K562 (cell line): ENCODE measurements at regions not wholly inside any gene's neighbourhood (a gene's known extent, or its start where the extent isn't known, plus 50 kb on each side); places are given as distances from the start of the nearest gene placed in this dataset.

Experiments used
- ARHGAP35 ChIP-seq: fragments of 450-650 bp; IDR thresholded peaks from 2 replicates; pipeline ENCODE4 v1.6.1; 2018; ENCODE audit not compliant: partially characterized antibody
- ELF2 ChIP-seq: fragments of 250-450 bp; sonication (Bioruptor Pico); IDR thresholded peaks from 2 replicates; pipeline ENCODE4 v1.5.0; 2021; ENCODE audit warnings: mild to moderate bottlenecking
- GTF2F1 ChIP-seq: IDR thresholded peaks from 2 replicates; pipeline ENCODE4 v1.6.1; 2011; ENCODE audit warnings: low read depth, low read length, improper control_type of control experiment
- LEF1 ChIP-seq: fragments of 450-650 bp; IDR thresholded peaks from 2 replicates; pipeline ENCODE4 v1.6.1; 2016; ENCODE audit warnings: mild to moderate bottlenecking
- NFE2 ChIP-seq: IDR thresholded peaks from 2 replicates; pipeline ENCODE4 v1.6.1; 2014; ENCODE audit warnings: antibody characterized with exemption, low read depth
- NUFIP1 ChIP-seq: fragments of 450-650 bp; IDR thresholded peaks from 2 replicates; pipeline ENCODE4 v1.6.1; 2018; ENCODE audit not compliant: partially characterized antibody
- SAFB ChIP-seq: fragments of 200-400 bp; formaldehyde crosslinking; IDR thresholded peaks from 2 replicates; pipeline ENCODE4 v1.6.1; 2017; ENCODE audit warnings: low read depth, low read length, borderline replicate concordance
- SMC3 ChIP-seq: conservative IDR thresholded peaks from 2 replicates; pipeline ENCODE4 v1.6.1; 2011; ENCODE audit warnings: low read depth, low read length, improper control_type of control experiment; ENCODE audit not compliant: insufficient read depth
- SP1 ChIP-seq: sonication (generic); formaldehyde crosslinking; IDR thresholded peaks from 2 replicates; pipeline ENCODE4 v1.8.1; 2022; ENCODE audit warnings: mild to moderate bottlenecking, missing genetic modification reagents
- TAF1 ChIP-seq: IDR thresholded peaks from 2 replicates; pipeline ENCODE4 v1.6.1; 2011; ENCODE audit warnings: mild to moderate bottlenecking, low read length, moderate library complexity; ENCODE audit not compliant: insufficient read depth, control insufficient read depth, severe bottlenecking; ENCODE audit errors: extremely low read depth
- THAP12 ChIP-seq: fragments of 250-450 bp; sonication (Bioruptor Pico); IDR thresholded peaks from 2 replicates; pipeline ENCODE4 v1.9.0; 2021; ENCODE audit warnings: mild to moderate bottlenecking, inconsistent platforms
- ZBTB2 ChIP-seq: fragments of 450-650 bp; IDR thresholded peaks from 2 replicates; pipeline ENCODE4 v1.6.1; 2016; ENCODE audit warnings: antibody characterized with exemption
- ZFX ChIP-seq: sonication (generic); formaldehyde crosslinking; IDR thresholded peaks from 2 replicates; pipeline ENCODE4 v1.8.0; 2022; ENCODE audit warnings: mild to moderate bottlenecking, missing genetic modification reagents, moderate library complexity
- ZNF197 ChIP-seq: fragments of 200-800 bp; sonication (Bioruptor generic); IDR thresholded peaks from 2 replicates; pipeline ENCODE4 v1.6.1; 2016; ENCODE audit warnings: low read depth, missing genetic modification characterization, missing compliant biosample characterization
- ZNF561 ChIP-seq: fragments of 450-650 bp; formaldehyde crosslinking; conservative IDR thresholded peaks from 2 replicates; pipeline ENCODE4 v1.4.0; 2020; ENCODE audit warnings: mild to moderate bottlenecking, moderate library complexity
- ZNF75A ChIP-seq: fragments of 450-650 bp; formaldehyde crosslinking; IDR thresholded peaks from 2 replicates; pipeline ENCODE4 v1.4.0; 2020; ENCODE audit warnings: mild to moderate bottlenecking
- TF ChIP-seq, protein P1 (sequence below): fragments of 250-450 bp; sonication (Bioruptor Pico); IDR thresholded peaks from 2 replicates; pipeline ENCODE4 v1.4.0; 2020; ENCODE audit warnings: mild to moderate bottlenecking, moderate library complexity
- TF ChIP-seq, protein P2 (sequence below): sonication (generic); formaldehyde crosslinking; IDR thresholded peaks from 2 replicates; pipeline ENCODE4 v1.8.1; 2022; ENCODE audit warnings: missing genetic modification reagents

DNA sequence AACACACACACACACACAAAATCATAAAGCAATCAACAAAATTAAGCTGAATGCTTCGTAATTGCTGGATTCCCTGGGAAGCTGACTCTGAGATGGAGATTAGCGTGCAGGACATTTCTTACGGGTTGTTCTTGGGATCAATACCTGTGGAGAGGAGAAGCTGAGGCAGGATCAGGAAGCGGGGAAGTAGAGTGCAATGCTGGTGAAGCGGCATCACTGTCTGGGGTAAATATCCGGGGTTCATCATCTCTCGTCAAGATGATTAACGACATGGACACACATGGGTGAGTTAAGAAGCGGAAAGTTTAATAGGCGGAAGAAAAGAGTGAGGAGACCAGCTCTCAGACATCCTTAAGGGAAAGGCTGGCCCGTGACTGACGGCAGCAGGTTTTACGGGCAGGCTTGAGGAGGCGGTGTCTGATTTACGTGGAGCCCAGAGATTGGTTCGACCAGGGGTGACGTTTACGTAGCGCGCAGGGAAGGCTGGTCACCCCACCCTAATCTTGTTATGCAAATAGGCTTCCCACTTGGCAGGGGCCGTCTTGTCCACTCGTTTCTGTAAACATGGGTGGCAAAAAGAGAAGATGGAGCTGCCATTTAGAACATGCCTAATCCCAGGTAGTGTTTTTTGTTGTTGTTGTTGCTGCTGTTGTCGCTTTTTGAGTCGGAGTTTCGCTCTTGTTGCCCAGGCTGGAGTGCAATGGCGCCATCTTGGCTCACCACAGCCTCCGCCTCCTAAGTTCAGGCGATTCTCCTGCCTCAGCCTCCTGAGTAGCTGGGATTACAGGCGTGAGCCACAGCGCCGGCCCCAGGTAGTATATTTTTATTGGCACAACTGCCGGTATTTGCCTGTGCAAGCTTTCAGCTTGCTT, 135.6 kb upstream of the KCNJ15 start (continued):
- TF ChIP-seq ELF2 (CRISPR knock-in tag) (peak; percentile 69), NUFIP1 (no peak), ZNF197 (CRISPR knock-in tag) (no peak), ZBTB2 (peak; percentile 20; the same call in 1 of the 2 replicates), SAFB (0 out of 2 replicates have a peak, but pooled peaks have one; percentile 21), THAP12 (peak; percentile 73; the same call in 1 of the 2 replicates), SP1 (peak; percentile 72; the same call in 1 of the 2 replicates), ARHGAP35 (no peak), TAF1 (peak; percentile 93), ZFX (CRISPR knock-in tag) (peak; percentile 12), LEF1 (peak; percentile 73), GTF2F1 (peak; percentile 88; the same call in 1 of the 2 replicates), NFE2 (no peak), SMC3 (no peak), ZNF75A (no peak), ZNF561 (CRISPR knock-in tag) (no peak)
- TF ChIP-seq, protein P1, sequence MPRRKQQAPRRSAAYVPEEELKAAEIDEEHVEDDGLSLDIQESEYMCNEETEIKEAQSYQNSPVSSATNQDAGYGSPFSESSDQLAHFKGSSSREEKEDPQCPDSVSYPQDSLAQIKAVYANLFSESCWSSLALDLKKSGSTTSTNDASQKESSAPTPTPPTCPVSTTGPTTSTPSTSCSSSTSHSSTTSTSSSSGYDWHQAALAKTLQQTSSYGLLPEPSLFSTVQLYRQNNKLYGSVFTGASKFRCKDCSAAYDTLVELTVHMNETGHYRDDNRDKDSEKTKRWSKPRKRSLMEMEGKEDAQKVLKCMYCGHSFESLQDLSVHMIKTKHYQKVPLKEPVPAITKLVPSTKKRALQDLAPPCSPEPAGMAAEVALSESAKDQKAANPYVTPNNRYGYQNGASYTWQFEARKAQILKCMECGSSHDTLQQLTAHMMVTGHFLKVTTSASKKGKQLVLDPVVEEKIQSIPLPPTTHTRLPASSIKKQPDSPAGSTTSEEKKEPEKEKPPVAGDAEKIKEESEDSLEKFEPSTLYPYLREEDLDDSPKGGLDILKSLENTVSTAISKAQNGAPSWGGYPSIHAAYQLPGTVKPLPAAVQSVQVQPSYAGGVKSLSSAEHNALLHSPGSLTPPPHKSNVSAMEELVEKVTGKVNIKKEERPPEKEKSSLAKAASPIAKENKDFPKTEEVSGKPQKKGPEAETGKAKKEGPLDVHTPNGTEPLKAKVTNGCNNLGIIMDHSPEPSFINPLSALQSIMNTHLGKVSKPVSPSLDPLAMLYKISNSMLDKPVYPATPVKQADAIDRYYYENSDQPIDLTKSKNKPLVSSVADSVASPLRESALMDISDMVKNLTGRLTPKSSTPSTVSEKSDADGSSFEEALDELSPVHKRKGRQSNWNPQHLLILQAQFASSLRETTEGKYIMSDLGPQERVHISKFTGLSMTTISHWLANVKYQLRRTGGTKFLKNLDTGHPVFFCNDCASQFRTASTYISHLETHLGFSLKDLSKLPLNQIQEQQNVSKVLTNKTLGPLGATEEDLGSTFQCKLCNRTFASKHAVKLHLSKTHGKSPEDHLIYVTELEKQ (CRISPR knock-in tag), result no peak
- TF ChIP-seq, protein P2, sequence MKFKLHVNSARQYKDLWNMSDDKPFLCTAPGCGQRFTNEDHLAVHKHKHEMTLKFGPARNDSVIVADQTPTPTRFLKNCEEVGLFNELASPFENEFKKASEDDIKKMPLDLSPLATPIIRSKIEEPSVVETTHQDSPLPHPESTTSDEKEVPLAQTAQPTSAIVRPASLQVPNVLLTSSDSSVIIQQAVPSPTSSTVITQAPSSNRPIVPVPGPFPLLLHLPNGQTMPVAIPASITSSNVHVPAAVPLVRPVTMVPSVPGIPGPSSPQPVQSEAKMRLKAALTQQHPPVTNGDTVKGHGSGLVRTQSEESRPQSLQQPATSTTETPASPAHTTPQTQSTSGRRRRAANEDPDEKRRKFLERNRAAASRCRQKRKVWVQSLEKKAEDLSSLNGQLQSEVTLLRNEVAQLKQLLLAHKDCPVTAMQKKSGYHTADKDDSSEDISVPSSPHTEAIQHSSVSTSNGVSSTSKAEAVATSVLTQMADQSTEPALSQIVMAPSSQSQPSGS (CRISPR knock-in tag), result no peak
